ENCODE measurements at regions not wholly inside any gene's neighbourhood (a gene's known extent, or its start where the extent isn't known, plus 50 kb on each side); places are given as distances from the start of the nearest gene placed in this dataset.

- no peak for DNase-seq
Measured at GRCh38 chr16:80029761-80030481, 429.4 kb upstream of the MAF start.

DNA sequence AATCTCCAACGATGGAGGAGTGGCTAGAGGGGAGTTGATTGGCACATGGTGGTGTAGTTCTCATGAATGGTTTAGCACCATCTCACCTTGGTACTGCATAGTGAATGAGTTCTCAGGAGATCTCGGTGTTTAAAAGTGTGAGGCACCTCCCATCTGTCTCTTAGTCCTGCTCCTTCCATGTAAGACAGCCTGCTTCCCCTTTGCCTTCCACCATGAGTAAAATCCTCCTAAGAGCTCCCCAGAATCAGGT lies 428.8 kb upstream of the MAF start:
- no peak for DNase-seq

GRCh38 chr16:80028581-80029380 lies 428.2 kb upstream of the MAF start:
- no peak for DNase-seq

- DNase-seq = peak; percentile 99
Measured at GRCh38 chr16:80027007-80027965, 426.7 kb upstream of the MAF start.

GRCh38 chr16:80025236-80025635 lies 424.7 kb upstream of the MAF start:
- no peak for DNase-seq

GRCh38 chr16:80024443-80024842 lies 423.9 kb upstream of the MAF start:
- no peak for DNase-seq

DNA sequence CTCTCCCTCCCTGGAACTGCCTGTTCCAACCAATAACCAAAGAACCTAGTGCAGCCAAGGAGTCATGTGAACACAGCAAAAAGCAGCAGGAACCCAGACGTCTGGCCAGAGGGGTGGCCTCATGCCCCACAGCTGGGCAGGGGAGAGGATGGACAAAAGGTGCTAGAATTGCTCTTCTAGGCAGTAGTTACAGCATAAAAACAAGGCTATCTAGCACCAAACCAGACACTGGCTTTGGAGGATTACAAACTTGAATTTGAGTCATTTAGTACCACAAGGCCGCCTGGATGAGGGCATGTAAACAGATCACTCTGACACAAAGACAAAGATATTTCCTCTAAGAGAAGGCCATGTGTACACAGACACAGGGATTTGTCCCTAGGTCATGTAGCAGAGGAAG lies 423.3 kb upstream of the MAF start:
- DNase-seq = peak; percentile 87

DNA sequence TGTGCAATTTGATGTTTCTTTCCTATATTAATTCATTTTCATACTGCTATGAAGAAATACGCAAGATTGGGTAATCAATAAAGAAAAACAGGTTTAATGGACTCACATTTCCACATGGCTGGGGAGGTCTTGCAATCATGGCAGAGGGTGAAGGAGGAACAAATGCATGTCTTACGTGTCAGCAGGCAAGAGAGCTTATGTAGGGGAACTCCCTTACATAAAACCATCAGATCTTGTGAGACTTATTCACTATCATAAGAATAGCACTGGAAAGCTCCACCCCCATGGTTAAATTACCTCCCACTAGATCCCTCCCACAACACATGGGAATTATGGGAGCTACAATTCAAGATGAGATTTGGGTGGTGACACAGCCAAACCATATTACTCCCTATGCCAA lies 418.9 kb upstream of the MAF start:
- DNase-seq = no peak

GRCh38 chr16:80018466-80018865 lies 417.9 kb upstream of the MAF start:
- no peak for DNase-seq

- no peak for DNase-seq
Measured at GRCh38 chr16:80016731-80017326, 416.3 kb upstream of the MAF start.

- no peak for DNase-seq
Measured at GRCh38 chr16:80015566-80015965, 415.0 kb upstream of the MAF start.

GRCh38 chr16:80014241-80014939 lies 413.9 kb upstream of the MAF start:
- DNase-seq = no peak

DNA sequence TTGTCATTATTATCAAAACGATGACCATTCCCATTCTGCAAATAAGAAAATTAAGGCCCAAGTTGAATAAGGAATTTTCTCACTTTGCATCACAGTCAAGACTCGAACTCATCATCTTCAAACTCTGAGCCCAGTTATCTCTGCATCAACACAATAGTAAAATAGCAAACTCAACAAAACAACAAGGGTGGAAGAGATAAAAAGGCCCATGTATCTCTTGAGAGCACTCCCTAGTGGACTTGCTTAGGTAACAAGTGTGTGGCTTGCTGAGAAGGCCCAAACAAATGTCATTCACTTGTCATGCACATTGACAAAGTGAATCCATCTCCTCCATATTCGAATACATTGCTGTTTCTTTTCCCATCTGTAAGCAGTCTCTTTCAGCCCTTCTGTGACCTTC lies 412.0 kb upstream of the MAF start:
- no peak for DNase-seq

DNA sequence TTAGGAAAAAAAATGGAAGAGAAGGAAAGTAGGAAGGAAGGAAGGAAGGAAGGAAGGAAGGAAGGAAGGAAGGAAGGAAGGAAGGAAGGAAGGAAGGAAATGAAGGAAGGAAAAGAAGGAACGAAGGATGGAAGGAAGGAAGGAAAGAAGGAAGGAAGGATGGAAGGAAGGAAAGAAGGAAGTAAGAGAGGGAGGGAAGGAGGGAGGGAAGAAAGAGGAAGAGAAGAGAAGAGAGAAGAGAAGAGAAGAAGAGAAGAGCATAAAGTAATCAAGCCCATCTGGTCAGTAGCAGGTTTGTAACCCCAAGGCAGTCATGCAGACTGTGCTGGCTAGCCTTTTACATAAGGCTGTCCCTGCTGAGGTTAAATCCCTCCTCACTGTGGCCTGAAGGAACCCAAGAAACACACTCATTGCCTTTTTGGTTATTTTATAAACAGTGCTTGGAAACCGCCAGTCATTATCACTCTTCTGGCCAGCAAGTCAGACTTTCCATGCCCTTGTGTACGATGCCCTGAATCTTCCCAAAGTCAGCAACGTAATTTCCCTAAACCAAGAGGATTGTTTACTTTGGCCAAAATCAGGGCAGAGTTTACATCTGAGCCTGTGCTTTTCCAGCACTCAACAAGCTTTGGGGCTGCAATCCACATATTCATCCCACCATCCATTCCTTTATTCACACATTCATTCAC lies 409.6 kb upstream of the MAF start:
- DNase-seq = no peak

DNA sequence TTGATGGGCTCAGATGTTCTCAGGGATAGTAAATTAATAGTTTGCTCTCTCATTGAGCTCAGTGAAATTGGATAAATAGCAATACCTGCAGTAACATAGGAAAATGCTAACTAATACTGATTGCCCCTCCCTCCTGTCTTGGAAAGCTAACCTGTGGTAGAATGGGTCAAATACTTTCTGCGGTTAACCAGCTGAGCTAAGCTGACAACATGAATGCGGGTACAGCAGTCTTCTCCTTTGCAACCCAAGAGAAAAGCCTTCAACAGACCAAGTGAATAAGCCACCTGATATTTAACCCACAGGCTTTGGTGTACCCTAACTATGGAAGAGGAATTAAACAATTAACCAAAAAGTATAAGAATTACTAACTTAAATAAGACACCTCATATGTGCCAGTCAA lies 408.3 kb upstream of the MAF start:
- no peak for DNase-seq

DNA sequence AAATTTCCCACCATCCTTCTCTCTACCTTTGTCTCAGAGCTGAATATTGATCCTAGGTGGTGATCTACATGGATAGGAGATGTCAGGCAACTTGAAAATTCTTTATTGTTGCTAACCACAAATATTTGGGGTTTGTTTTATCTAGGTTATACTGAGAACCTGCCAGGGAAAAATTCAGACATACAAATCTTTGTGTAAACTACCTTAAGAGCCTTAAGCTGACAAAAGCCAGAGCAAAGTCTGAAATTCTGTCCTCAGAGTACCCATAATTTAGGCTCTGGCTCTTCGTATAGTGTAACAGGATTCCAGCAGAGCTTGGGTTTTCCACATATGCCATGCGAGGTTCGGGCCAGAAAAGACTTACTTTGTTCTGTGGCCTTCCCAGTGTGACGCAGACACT lies 406.7 kb upstream of the MAF start:
- DNase-seq = no peak

GRCh38 chr16:80006241-80007215 lies 406.0 kb upstream of the MAF start:
- DNase-seq = no peak

DNA sequence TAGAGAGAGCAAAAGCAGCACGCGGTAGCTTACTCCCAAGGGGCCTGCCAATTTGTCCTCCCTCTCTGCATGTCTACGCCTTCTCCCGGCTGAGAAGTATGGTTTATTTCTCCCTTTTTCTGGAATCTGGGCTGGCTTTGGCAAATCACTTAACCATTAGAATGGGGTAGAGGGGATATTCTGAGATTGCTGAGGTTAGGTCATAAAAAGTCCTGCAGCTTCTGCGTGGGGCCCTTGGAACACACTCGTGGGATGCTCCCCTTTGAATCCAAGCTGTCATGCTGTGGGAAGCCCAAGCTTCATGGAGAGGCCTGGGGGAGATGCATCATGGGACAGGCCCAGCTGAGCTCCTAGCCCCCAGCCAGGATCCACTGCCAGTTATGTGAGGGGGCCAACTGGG lies 403.6 kb upstream of the MAF start:
- no peak for DNase-seq

DNA sequence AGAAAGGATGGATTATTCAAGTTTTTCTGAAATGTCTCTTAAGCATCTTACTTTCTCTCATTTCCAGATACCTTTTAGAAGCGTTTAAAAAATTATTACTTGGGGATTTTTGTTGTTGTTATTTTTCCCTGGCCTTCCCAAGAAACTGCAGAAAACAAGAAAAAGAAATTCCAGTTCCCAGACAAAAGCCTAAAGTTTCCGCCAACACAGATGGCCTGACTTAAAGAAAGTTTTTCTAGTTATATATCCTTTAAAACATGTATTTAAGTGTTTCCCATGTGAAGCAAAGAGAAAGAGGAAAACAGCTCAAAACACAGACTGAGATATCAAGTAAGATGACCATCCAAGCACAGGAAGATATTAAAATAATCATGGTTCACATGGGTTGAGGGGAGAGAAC lies 401.7 kb upstream of the MAF start:
- DNase-seq = no peak

DNA sequence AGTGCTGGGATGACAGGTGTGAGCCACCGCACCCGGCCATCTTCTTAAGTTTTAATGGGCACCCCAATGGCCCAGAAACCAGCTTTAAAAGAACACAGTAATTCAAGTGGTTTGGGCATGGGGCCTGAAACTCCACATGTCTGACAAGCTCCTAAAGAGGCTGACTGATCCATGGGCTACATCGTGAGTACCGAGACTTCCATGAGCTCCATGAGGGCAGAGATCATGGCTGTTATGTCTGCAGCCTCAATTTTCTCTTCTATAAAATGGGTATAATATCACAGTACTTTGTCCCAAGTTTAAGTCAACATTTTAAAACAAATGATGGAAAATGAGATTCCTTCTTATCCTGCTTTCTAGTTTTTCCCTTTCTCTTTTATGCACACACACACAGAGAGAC lies 397.6 kb upstream of the MAF start:
- DNase-seq = no peak

DNA sequence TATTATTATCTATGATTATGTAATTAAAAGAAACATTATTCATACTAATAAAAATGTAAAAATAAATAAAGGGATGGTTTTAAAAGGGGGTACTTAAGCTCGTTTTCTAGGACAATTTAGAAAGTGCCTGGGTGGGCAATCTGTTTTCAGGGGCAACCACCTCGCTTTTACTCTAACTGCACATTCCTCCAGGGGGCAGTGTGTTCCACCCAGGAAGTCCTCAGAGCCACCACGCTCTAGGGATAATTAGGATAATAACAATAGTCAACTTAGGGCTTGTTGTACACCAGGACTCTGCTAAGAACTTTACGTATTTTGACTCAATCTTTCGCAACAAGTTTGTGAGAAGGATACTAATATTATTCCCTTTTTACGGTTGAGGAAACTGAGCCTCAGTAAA lies 396.7 kb upstream of the MAF start:
- DNase-seq = no peak

Measured in islet precursor cell (in vitro differentiated cells).